Renal pelvis (tissue), 1 donor: ENCODE measurements at regions not wholly inside any gene's neighbourhood (a gene's known extent, or its start where the extent isn't known, plus 50 kb on each side); places are given as distances from the start of the nearest gene placed in this dataset.

ENCODE experiments used
- DNase-seq: peaks from one replicate; pipeline ENCODE4 v3.0.0-alpha.2; 2013

- DNase-seq, result no peak
Observed at GRCh38 chr1:188314557-188315137, 1485.9 kb downstream of the PLA2G4A start.

DNA sequence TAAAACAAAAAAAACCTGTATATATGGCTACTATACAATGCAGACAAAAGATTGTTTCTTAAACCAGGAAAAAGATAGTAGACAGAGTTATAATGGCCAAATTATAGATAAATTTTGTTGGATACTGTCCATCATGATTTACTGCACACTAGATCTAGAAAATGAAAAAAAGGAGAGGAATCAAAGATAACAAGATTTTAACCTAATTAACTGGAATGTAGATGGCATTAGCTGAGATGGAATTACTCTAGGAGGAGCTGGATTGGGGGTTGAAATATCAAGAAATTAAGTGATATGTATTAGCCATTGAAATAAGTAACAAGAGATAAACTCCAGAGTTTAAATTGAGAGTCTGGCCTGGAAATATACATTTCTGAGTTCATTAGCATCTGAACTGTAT lies 1489.1 kb downstream of the PLA2G4A start:
- no peak for DNase-seq

DNA sequence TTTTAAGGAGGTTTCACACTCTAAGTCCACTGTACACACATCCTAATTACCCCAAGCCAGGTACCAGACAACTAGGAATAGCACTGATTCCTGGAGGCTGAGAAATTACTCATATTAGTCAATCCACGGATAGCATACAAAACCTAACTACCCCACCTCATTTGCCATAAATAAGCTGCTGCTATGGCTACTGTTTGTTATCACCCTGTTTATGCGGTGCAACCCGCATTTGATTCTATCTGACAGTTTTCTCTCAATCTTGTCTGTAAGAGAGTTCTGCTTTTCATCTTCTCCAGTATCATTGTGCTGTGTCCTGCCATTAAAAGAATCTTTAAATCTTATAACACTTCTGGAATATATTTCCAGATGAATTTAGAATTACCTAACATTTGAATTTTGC lies 1496.5 kb downstream of the PLA2G4A start:
- no peak for DNase-seq

DNA sequence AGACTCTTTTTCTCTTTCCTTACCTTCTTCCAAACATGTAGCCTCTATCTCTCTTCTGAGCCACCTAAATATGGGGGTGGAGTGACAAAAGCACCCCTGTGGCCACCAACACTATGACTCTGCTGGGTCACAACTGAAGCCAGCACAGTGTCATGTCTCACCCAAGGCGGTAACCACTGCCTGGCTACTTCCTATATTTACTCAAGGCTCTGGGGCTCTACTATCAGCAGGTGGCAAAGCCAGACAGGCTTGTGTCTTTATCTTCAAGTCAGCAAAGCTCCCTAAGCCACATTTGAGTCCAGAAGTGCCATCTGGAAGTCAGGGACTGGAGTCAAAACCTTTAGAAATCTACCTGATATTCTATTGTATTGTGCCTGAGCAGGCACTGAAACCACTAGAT lies 1515.2 kb downstream of the PLA2G4A start:
- no peak for DNase-seq

DNA sequence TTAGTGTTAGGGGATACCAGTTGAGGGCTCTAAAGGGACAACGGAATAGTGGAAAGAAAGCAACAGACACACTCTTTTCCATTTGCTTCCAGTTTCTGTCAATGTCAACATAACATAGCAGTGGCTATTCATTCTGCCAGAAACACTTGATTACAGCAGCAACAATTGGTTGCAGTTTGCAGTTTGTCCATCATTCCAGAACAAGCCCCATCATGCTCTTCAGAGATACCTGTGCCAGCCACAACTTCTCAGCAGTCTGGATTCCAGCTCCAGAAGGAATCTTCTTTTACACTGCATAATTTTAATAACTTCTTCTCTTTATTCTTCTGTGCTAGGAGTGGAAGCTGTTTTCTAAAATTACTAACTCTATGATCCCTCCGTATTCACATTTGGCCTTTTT lies 1521.4 kb downstream of the PLA2G4A start:
- DNase-seq, result no peak

DNA sequence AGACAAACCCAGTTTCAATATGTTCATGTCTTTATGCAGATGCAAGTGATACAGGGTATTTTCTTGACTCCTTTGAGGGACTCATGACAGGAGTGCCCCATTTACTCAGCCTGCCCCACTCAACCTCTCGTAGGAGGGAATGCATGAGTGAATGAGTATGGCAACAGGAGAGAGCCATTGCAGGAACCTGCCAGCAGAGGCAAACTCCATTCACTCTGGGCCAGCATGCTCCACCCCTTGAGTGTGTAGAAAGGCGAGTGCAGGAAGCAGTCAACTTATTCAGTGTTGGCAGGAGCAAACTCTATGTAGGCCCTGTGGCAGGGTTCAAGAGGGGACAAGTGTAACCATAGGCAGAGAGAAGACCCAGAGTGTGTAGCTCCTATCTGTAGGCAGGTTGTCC lies 1526.3 kb downstream of the PLA2G4A start:
- DNase-seq, result no peak

DNA sequence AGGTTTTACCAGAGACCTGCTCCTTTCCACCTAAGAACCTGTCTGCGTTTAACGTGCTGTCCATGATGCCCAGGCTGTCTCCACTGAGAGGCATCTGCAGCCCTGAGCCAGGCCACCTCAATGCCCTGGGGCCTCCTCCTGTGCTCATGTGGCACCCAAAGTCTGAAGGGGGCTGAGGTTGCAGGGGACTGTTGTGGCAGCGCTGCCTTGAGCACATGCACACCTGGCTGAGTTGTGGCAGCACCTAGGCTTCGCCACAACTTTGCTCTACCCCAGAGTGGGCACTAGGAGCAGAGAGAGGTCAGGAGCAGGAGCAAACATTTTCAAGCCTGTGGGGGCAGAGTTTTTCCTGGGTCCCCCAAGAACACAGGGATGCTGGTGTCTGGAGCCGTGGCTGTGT lies 1527.1 kb downstream of the PLA2G4A start:
- DNase-seq, result no peak

DNA sequence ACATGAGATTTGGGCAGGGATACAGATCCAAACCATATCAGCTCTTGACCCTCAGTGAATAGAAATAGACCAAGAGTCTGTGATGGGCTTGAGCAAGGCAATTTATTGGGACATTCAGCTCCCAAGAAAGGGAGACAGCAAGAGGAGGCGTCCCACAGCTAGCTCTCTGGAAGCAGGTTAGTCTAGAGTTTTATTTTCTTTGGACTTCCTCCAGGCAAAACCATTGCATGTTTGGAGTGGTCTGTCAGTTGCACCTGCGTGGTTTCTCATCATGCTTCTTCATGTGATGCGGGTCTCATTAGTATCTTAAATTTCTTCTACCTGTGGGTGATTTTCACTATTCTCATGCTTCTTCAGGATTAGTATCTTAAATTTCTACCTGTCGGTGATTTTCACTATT lies 1530.6 kb downstream of the PLA2G4A start:
- DNase-seq, result no peak

- no peak for DNase-seq
Observed at GRCh38 chr1:188363943-188364342, 1535.2 kb downstream of the PLA2G4A start.

DNA sequence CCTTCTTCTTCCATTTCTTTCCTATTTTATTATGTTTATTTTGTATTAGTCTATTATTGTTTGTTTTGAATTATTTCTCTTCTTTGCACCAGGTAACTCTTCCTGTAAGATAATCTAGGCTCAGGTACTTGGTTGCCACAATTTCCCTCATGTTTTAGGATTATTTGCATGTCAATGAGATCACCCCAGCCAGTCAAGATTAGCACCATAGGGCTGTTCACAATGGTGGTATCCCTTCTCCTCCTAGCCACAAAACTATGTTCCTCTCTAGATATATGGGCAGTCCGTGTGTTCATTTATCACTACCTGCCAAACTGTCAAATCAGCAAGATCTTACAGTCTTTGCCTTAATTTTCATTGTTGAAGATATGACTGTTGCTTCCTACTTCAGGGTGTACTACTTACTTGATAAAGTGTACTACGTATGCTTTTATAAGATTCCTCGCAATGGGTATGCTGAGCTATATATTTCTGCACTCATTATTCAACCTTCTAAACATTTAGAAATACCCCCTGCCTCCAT lies 1536.2 kb downstream of the PLA2G4A start:
- DNase-seq, result no peak

DNA sequence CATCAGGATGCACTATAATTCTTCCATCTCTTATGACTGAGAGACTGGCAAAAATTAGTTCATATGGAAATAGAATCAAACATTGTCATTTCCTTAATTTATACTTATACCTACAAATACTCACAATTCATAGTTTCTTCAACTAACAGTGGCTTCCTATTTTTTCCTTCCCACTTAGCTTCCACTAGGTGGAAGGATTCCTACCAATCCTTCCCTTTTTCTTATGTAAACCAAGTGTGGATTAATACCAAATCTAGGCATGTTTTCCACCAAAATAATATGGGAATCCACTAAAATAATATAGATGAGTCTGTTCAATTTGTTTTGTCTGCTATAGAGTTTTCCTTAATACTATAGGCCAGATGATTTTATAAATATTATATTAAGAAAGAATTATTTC lies 1537.1 kb downstream of the PLA2G4A start:
- no peak for DNase-seq

DNA sequence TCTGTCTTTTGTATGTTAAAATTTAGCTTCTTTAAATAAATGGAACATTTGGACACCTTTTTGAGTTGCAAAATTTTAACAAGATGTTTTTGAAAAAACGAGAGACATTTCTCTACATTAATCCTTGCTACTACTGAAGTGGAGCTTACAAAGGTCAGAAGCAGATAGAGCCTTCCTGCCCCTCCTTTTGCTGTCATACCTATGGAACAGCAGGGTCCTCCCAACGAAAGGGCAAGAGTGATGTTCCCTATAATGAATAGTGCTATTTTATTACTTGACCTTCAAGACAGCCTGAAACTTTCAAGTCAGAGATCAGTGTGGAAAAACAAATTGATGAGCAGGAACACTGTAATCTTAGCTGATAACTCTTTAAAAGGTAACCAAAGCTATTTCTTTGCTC lies 1538.9 kb downstream of the PLA2G4A start:
- no peak for DNase-seq

DNA sequence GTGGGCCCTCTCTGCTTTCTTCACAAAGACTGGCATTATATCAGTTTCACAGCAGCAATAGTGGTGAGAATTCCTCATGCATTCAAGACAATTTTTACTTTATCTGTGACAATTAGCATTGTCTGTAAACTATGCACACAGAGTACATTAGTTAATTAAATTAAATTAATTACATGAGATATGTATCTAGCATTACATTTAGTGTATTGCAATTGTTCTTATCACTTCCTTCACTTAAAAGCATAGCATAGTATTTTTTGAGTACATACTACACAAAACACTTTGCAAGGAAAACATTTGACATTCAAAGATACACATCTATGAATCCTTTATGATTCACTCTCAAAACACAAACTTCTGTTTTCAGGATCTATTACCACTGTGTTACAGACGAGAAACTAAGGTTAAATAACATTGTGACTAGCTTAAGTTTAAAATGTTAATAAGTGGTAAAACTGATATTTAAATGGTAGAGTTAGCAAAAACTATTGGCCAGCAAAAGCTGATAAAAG lies 1542.6 kb downstream of the PLA2G4A start:
- no peak for DNase-seq

DNA sequence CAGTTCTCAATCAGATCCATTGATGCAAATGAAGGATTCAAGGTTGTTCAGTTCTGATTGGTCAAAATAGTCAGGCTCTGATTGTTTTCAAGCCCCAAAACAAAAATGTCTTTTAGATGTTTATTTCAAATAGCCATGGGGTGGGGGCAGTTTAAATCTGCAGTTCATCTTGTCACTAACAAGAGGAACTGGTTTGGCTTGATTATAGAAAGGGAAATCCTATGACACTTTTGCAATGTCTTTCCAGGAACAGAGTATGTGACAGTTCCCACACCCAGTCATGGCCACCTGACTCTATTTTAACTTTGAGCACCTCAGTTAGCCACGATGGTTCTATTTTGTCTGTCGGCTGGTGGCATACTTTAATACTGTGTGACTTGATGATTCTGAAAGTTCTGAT lies 1544.1 kb downstream of the PLA2G4A start:
- DNase-seq, result no peak

GRCh38 chr1:188382851-188383250 lies 1554.1 kb downstream of the PLA2G4A start:
- no peak for DNase-seq

GRCh38 chr1:188386161-188386560 lies 1557.4 kb downstream of the PLA2G4A start:
- no peak for DNase-seq

DNA sequence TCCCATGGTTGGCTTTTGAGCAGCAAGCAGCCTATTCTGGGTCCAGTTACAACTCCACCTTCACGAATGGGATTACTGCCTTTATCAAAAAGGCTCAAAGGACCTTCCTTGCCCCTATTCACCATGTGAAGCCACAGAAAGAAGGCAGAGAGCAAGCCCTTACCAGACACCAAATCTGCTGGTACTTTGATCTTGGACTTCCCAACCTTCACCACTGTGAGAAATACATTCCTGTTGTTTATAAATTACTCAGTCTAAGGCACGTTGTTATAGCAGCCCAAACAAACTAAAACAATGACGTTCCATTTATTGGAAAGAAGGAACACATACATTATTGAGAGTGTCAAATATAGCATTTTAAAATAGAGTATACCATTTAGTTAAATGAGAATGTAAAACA lies 1557.9 kb downstream of the PLA2G4A start:
- no peak for DNase-seq

- no peak for DNase-seq
Observed at GRCh38 chr1:188394677-188395076, 1565.9 kb downstream of the PLA2G4A start.

- no peak for DNase-seq
Observed at GRCh38 chr1:188397521-188397920, 1568.8 kb downstream of the PLA2G4A start.

GRCh38 chr1:188402986-188403385 lies 1574.2 kb downstream of the PLA2G4A start:
- no peak for DNase-seq

DNA sequence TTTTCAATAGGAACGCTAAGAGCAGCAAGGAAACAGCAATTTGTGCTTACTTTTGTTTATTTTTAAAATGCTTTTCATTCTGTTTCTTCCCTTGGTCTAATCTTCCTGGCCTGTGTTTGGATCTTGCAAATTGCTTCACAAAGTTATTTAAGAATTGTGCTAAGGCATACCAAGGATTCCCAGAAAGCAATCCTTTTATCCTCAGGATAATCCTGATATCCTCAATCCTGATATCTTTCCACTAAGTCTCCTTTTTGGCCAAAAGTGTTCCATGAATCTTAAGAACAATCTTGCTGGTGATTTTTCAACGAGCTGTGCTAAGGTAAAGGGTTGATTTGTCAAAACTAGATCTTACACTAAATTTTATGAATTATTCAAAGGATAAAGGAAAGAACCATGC lies 1577.9 kb downstream of the PLA2G4A start:
- no peak for DNase-seq

DNA sequence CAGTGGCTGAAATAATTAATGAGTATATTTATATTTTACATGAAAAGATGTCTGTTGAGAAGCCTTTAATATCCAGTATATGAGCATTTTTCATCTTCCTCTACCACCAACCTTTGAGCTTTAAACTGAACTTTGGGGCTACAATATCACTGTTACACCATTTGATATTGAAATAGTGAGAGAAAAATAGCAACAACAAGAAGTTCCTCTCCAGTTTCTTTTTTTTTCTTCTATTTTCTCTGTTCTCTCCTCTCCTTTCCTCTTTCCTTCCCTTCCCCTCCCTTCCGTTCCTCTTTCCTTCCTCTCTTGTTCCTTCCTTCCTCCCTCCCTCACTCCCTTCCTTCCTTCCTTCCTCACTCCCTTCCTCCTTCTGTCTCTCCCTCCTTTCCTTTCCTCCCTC lies 1591.4 kb downstream of the PLA2G4A start:
- no peak for DNase-seq

DNA sequence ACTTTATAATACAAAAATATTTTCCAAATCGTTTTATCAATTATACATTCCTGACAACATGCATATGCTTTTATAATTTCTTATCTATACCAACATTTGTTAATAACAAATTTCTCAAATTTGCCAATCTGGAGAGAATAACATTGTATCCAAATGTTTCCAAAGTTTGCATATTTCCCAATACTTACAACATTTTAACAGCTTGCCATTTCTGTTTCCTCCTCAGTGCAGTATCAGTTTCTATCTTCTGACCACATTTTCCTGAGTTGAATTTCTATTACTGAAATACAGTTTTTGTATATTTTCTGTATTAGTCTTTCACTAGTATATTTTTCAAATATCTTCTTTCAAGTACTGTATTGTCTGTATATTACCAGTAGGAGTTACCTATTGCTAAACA lies 1594.3 kb downstream of the PLA2G4A start:
- no peak for DNase-seq

DNA sequence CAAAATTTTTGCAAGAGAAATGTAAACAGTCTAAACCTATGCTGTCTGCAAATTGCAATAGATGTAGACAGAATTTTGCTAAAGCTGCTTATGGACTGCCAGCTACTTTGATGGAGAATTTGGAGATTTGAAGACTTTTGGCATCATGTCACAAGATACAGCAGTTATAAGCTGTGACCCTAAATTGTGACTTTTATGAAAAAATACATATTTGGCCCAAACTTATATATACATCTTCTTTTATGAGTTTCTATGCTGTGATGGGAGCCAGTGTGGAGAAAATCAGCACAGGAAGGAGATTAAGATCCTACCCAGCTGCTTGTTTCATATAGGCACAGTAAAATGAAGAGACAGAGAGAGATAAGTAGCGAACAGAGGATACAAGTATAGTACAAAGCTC lies 1595.4 kb downstream of the PLA2G4A start:
- no peak for DNase-seq
